ENCODE measurements at regions not wholly inside any gene's neighbourhood (a gene's known extent, or its start where the extent isn't known, plus 50 kb on each side); places are given as distances from the start of the nearest gene placed in this dataset.

DNA sequence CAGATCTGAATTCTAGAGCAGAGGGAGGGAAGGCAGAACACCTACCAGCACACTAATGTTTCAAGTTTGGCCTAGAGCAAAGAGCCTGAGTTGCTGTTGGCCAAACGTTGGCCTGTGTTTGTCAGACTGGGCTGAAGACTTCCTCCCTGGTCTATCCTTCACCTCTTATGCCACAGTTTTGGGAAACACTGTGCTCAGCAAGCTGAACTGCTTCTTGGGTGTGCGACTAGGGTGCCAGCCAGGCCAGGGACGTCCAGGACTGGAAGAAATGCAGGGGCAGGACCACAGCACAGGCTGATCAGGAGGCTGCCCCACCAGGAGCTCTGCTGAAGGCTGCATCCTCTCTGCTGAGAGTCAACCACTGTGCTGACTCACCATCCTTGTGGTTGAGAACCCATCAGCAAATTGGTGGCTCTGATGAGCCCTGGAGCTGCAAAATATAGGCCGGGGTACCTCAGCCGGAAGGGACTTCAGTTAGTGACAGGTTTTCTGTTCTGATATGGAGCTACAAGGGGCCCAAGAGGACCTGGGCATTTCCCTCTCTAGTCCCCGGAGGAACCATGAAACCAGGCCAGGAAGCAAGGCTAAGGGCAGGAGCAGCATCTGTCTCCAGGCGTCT is 131.6 kb upstream of the RASGRP1 start:
- peak; percentile 82 for DNase-seq (ENCODE audit: low spot score)

- no peak for DNase-seq (ENCODE audit: low spot score)
These were observed 132.3 kb upstream of the RASGRP1 start for GRCh38 chr15:38696790-38697495.

DNA sequence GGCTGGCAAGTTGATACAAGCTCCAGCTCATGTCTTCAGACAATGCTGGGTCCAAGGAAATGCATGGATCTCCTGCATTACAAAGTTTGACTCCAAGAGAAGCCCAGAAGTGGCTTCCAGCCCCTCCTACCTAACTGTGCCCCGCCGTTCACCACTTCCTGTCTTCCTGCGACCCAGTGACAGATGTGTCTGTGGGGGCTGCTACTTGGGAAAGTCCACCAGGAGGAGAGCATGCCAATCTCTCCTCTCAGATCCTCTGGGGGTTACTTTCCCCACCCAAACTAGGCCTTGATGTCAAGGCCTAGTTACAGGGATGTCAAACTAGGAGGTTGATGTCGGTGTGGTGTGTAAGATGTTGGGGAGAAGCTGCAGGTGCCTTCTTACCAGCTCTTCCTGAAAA is 133.6 kb upstream of the RASGRP1 start:
- DNase-seq (ENCODE audit: low spot score) = no peak

GRCh38 chr15:38699633-38700230 is 135.1 kb upstream of the RASGRP1 start:
- peak; percentile 86 for DNase-seq (ENCODE audit: low spot score)

- no peak for DNase-seq (ENCODE audit: low spot score)
These were observed 136.5 kb upstream of the RASGRP1 start for GRCh38 chr15:38701149-38701548.

DNA sequence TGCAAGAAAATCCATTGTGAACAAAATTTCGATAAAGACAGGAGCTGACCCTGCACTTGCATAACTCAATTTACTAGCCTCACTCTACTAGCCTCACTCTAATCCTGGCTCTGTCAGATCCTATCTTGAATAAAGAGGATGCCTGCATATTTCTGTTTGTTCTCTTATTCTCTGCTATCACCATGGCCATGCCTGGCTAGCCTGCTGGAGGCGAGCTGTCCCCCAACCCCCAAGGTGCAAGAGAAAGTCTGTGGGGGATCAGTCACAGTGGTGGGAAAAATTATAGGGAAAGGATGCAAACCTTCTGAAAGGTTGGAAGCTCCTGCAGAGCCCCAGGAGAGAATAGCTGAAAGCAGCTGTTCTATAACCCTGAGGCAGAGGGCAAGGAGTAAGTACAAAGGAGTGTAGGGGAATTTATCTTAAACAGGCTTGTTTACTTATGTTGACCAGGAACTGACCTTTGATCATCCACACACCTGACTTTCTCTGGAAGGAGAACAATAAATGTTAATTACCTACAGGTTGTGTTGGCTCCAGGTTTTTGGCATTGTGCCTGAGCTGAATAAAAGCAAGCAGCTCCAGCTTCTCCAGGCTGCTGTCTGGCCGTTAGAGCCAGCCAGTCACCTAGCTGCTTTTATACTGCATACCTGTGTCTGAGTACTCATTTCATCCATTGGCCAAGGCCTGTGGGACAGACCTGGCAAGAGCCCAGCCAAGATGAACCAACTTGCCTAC is 137.7 kb upstream of the RASGRP1 start:
- DNase-seq (ENCODE audit: low spot score) = no peak

GRCh38 chr15:38705436-38706219 is 141.0 kb upstream of the RASGRP1 start:
- no peak for DNase-seq (ENCODE audit: low spot score)

DNA sequence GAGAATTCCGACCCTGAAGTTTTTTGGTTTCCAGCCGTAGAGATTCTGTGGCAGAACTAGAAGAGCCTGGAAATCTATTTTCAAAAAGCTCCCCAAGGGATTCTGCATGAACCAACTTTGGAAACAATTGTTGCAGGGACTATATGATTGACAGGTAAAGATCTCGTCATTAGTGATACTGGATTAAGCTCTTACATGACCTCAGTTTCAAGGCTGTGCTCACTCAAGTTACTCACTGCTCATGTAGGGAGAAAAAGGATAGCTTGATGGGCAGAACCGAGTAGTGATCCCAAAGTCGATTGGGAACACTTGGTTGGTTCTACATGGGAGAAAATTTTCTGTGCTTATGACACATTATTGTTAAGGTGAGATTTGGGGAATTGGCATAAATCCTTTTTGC is 142.3 kb upstream of the RASGRP1 start:
- no peak for DNase-seq (ENCODE audit: low spot score)

DNA sequence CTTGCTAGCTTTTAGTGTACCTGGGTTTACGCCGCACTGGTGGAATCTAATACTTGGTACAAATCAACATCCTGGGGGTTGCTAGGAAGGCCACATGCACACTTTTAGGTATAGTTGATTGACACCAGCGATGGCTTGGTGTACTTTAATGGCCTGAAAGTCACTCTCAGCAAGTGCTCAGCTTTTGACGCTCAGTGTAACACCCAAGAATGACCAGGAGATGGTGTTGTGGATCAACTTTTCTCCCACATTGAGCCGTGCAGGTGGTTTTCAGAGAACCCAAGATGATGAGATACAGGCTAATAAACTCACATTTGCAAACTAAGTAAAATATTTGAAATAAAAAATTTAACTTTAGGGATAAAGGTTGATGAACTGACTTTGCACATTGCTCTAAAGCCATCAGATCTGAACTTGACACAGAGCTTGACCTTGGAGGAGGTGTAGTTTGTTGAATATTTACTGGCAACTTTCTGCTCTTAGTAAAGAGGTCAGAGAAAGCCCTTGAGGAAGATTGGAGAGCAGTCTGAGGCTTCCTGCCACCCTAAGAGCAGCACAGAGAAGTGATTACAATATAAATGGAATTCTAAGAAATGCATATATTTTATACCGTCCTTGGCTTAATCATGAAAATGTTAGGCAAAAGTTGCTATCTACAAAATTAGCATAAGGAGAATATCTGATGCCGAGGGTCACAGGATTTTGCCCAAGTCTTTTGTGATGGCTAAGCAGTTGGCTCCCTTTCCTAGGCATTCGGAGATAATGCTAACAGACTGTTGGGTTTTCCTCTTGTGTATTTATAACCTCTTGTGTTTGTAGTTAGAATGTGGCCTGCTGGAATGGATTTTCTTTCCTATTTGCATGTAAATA is 143.4 kb upstream of the RASGRP1 start:
- peak; percentile 64 for DNase-seq (ENCODE audit: low spot score)

- DNase-seq (ENCODE audit: low spot score) = no peak
These were observed 144.1 kb upstream of the RASGRP1 start for GRCh38 chr15:38708672-38709180.

DNA sequence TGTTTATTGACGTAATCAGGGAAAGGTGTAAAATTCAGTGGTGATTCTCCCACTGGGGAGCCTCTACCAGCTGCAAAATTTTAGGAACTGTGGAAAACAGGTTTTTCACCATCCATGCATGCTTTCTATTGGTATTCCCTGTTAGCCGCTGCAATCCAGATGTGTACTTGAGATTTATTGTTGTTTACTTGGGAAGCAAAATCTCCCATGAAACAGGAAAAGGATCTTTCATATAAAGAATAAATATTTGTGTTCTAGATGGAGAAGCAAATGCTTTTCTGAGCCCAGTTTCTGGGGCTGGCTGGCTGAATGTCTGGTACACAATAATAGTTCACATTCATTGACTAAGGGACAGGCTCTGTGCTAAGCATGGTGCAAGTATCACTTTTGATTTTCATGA is 144.6 kb upstream of the RASGRP1 start:
- no peak for DNase-seq (ENCODE audit: low spot score)

GRCh38 chr15:38714309-38715072 is 149.9 kb upstream of the RASGRP1 start:
- no peak for DNase-seq (ENCODE audit: low spot score)

- DNase-seq (ENCODE audit: low spot score) = no peak
These were observed 156.4 kb upstream of the RASGRP1 start for GRCh38 chr15:38720893-38721567.

DNA sequence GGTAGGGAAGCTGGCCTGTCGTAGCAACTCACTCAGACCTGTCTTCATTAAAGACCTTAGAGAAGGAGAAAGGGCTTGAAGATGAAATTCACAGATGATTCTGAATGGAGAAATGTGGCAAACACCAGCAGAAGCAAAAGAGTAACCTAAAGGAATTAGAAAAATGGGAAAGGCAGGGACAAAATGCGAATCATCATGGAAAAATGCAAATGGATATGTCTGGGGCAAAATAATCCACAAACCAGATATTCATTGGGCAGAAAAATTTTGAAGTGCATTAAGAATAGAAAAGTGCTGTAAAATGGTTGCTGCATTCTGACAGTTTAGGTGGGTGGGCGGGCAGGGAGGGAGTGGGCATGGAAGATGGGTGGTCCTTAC is 156.9 kb upstream of the RASGRP1 start:
- DNase-seq (ENCODE audit: low spot score) = no peak

GRCh38 chr15:38722236-38722635 is 157.6 kb upstream of the RASGRP1 start:
- DNase-seq (ENCODE audit: low spot score) = no peak

DNA sequence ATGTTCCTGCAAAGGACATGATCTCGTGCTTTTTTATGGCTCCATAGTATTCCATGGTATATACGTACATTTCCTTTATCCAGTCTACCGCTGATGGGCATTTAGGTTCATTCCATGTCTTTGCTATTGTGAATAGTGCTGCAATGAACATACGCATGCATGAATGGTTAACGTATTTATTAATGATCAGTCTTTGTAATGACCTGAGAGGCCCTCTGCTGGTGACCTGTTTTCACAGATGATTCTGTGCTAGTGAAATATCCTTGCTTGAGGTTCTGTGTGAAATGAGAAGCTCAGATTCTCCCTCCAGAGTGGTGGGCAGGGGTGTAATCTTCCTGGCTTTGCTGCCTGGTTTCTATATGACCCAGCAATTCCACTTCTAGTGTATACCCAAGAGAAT is 160.2 kb upstream of the RASGRP1 start:
- DNase-seq (ENCODE audit: low spot score) = no peak

DNA sequence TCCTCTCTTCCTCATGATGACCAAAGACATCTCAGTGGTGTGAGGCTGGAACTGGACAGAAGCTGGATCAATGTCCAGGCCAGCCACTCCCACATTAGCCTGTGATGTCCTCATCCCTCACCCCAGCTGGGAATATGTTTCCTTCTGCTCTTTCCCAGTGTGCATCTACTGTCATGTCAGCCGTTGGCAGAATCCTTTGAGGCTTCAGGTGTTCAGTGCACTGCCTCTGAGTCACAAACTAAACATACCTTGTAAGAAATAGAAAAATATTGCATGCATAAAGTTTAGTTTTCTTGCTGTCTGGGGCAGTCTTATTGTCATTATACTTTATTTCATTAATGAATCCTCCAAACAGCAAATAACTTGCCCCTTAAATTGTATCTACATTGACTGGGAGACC is 161.6 kb upstream of the RASGRP1 start:
- no peak for DNase-seq (ENCODE audit: low spot score)

DNA sequence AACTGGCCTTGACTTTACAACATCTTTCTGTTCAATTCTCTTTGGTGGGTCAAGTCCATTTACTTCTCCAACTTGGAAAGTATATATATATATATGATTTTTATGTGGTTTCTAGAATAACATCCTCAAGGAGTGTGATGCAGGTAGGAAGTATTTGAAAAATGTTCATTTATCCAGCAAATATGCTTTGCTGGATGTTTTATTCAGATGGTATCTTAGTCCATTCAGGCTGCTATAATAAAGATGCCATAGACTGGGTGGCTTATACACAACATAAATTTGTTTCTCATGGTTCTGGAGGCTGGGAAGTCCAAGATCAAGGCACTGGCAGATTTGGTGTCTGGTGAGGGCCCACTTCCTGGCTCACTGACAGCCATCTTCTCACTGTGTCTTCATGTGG is 168.7 kb upstream of the RASGRP1 start:
- no peak for DNase-seq (ENCODE audit: low spot score)

DNA sequence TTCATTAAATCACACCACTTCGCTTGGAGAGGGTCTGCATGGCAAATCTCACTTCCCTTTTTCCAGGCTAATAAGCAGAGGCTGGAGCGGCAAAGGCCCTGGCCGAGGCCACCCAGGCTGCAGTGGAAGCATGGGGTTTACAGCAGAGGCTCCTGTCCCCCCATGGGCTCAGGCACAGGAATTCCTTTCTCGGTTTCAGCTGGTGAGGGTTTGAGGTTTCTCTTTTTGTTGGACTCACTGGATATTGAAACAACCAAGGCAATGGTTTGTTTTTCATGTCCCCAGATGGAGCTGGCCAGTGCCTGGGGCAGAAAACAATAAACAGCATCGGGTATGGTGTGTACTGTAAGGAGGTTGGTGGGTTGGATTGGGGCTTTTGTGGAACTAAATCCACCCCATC is 175.6 kb upstream of the RASGRP1 start:
- no peak for DNase-seq (ENCODE audit: low spot score)

DNA sequence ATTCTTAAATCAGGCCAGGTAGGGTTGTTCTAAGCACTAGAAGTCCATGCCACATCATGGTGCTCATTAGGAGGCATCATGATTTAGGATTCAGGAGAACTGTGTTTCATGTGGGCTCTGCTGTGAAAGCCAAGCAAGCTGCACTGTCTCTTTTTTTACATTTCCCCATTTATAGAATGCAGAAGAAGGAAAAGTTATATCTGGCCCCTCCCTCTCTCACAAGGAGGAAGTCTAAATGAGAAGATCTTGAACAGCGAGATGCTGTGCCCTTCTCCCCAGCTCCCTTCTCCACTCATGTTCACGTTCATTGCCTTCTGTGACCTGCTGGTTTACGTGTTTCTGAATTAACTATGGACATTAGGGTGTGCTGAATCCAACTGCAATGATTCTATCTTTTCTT is 178.5 kb upstream of the RASGRP1 start:
- DNase-seq (ENCODE audit: low spot score) = no peak
